Amygdala (tissue), 56 donors: ENCODE measurements at regions not wholly inside any gene's neighbourhood (a gene's known extent, or its start where the extent isn't known, plus 50 kb on each side); places are given as distances from the start of the nearest gene placed in this dataset.
A peak's percentile ranks its signal among the peaks of the same experiment; 100 is the strongest.
"Not testable (repeated sequence)": the region's sequence is repeated elsewhere in the genome, so short reads cannot be mapped to it uniquely, and the experiment has no call there.

Experiments used
- DNase-seq, 56 donors: peaks; one replicate each; lab custom pipeline; 2025; lab: John Stamatoyannopoulos, UW

- no peak for DNase-seq
Measured at GRCh38 chr11:112532506-112532905, 271.8 kb upstream of the PLET1 start.

- DNase-seq = no peak
Measured at GRCh38 chr11:112533682-112534081, 273.0 kb upstream of the PLET1 start.

GRCh38 chr11:112534208-112534607, 273.5 kb upstream of the PLET1 start:
- DNase-seq = no peak

- no peak for DNase-seq
Measured at GRCh38 chr11:112537026-112537425, 276.4 kb upstream of the PLET1 start.

- peak in 1 of 56 donors; percentile 9 for DNase-seq
Measured at GRCh38 chr11:112537846-112538330, 277.2 kb upstream of the PLET1 start.

GRCh38 chr11:112538534-112539280, 278.0 kb upstream of the PLET1 start:
- DNase-seq = no peak

- not testable (repeated sequence) for DNase-seq
Measured at GRCh38 chr11:112539281-112539555, 278.6 kb upstream of the PLET1 start.

GRCh38 chr11:112539741-112540140, 279.1 kb upstream of the PLET1 start:
- DNase-seq = no peak

- DNase-seq = no peak
Measured at GRCh38 chr11:112540261-112540660, 279.6 kb upstream of the PLET1 start.

GRCh38 chr11:112541140-112542046, 280.7 kb upstream of the PLET1 start:
- no peak for DNase-seq

- no peak for DNase-seq
Measured at GRCh38 chr11:112542479-112542878, 281.8 kb upstream of the PLET1 start.

- no peak for DNase-seq
Measured at GRCh38 chr11:112543390-112543789, 282.7 kb upstream of the PLET1 start.

GRCh38 chr11:112548641-112549040, 288.0 kb upstream of the PLET1 start:
- DNase-seq = no peak

GRCh38 chr11:112553205-112553731, 292.6 kb upstream of the PLET1 start:
- no peak for DNase-seq

- DNase-seq = no peak
Measured at GRCh38 chr11:112554586-112554985, 293.9 kb upstream of the PLET1 start.

- DNase-seq = peak in 52 of 56 donors; percentile 3 to 76 (median 32)
Measured at GRCh38 chr11:112555491-112556364, 295.1 kb upstream of the PLET1 start.

- DNase-seq = no peak
Measured at GRCh38 chr11:112558691-112559090, 298.0 kb upstream of the PLET1 start.

- DNase-seq = no peak
Measured at GRCh38 chr11:112563808-112564207, 303.1 kb upstream of the PLET1 start.

- DNase-seq = peak in 7 of 56 donors; percentile 3 to 35 (median 9)
Measured at GRCh38 chr11:112564228-112564955, 303.7 kb upstream of the PLET1 start.

- no peak for DNase-seq
Measured at GRCh38 chr11:112565551-112565950, 304.9 kb upstream of the PLET1 start.
